CD4-positive, alpha-beta T cell treated with Interleukin-6 at 100 ng/mL for 8 hours (primary cell): ENCODE measurements at regions not wholly inside any gene's neighbourhood (a gene's known extent, or its start where the extent isn't known, plus 50 kb on each side); places are given as distances from the start of the nearest gene placed in this dataset.

ENCODE experiments used
- DNase-seq: peaks from one replicate; pipeline ENCODE4 v3.0.0-alpha.2; 2020; ENCODE audit warnings: mixed read lengths, low spot score

- no peak for DNase-seq
Measured at GRCh38 chr10:1874533-1874932, 137.2 kb upstream of the ADARB2 start.

GRCh38 chr10:1873661-1874315 lies 136.5 kb upstream of the ADARB2 start:
- no peak for DNase-seq

- DNase-seq: no peak
Measured at GRCh38 chr10:1872151-1872726, 134.9 kb upstream of the ADARB2 start.

DNA sequence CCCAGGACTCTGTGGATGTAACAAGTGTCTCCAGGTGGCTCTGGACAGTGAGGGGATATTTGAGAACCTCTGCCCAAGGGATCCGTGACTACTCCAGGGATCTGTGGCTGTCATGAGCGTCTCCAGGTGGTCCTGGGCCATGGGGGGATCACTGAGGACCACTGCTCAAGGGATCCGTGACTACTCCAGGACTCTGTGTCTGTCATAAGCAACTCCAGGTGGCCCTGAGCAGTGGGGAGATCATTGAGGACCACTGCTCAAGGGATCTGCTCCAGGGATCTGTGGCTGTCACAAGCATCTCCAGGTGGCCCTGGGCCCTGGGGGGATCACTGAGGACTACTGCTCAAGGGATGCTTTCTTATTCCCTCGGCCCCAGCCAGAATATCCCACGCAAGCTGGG lies 133.2 kb upstream of the ADARB2 start:
- no peak for DNase-seq

DNA sequence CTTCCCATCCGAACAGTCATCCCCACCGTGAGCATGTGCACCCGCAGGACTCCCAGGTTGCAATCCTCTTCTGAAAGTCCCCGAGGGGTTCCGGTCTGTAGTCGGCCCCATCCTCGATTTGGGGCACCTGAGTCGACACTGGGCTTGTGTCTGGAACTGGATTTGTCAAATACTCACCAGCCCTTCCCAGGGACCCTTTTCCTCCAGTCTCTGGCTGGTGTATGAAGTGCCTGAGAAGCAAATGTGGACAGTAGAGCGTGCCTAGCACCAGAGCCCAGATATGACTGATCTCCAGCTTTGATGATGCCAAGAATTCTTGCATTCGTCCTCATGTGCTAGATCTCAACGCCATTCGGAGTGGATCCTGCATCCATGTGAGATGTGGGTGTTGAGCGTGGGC lies 132.5 kb upstream of the ADARB2 start:
- DNase-seq: no peak

- no peak for DNase-seq
Measured at GRCh38 chr10:1860351-1860750, 123.0 kb upstream of the ADARB2 start.

DNA sequence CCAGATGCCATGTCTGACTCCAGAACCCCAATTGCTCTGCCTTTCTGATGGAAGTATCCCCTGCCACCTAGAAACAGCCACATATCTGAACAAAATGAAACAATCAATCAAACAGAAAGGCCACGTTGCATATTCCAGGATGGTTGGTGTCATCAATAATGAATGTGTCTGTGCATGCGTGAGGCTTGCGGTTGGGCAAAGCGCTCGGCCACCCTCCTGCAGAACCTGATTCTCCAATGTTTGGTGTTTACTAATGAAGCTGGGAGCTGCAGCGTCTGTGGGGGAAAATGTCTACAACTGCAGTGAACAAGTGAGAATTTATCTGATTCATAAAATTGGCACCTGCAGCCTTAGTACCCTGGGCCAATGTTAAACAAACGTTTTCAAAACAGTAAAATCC lies 121.2 kb upstream of the ADARB2 start:
- no peak for DNase-seq

DNA sequence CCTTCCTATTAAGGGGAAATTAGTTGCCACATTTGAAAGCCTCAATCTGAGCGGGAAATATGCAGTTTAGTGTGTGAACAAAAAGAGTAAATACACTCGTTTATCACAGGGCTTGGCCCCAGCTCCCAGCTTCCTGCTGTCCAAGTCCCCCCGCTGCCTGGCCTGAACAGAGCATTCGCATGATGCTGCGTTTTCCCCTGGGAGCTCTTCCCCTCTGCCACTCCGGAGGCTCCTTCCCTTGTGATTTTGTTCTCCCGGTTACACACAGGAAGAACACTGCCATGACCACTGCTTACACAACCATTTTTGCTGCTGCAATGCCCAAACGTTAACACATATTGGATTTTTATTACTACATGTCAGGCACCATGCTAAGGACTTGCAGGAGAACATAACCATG lies 120.7 kb upstream of the ADARB2 start:
- DNase-seq: no peak

DNA sequence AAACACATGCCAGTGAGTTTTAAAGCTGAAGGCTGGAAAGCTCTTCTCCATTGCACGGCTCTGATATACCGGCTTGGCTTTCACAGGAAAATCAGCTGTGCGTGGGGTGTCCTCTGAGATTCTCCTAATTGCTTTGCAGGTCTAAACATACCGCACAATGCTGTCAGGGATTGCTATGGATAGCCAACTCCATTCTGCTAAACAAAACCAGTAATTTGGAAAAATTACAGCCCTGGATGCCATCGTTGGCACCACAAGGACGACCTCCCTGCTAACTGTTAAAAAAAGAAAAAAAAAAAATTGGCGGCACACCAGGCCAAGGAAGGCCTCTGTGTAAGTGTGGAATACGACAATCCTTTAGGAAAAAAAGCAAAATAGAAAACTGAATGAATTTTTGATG lies 118.6 kb upstream of the ADARB2 start:
- DNase-seq: no peak

GRCh38 chr10:1854271-1854670 lies 116.9 kb upstream of the ADARB2 start:
- no peak for DNase-seq

GRCh38 chr10:1853801-1854200 lies 116.5 kb upstream of the ADARB2 start:
- DNase-seq: no peak

DNA sequence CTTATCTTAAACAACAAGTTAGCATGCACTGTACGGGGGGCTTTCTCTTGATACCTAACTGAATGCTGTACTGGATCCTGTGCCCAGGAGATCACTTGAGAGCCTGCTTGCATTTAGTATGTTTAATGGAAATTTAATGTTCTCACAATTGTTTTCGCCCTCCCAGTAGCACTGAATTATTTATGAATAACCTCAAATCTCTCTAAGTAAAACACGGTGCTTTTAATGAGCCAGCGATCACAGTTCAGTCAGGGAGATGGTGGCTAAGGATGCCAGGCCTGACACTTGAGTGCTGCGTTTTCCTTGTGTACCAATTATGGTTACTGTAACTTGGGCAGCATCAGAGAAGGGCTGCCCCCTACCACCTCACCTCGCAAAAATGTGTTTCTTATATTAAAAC lies 115.5 kb upstream of the ADARB2 start:
- DNase-seq: no peak

DNA sequence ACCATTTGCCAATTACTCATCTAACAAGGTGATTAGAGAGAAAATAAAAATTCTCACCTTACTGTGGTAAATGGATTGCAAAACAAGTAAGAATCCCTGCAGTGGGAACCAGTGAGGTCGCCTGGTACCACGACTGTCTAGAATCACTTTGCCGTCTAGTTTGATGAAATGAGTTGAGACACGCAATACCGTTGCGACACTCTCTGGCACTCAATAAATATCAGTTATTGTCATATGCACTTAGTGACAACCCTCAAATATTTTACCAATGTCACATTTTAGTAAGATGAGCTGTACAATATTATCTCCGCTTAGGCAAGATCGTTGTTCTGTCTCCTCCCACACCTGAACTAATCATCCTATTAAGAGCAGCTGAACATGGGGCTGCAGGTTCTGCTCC lies 114.4 kb upstream of the ADARB2 start:
- DNase-seq: no peak

DNA sequence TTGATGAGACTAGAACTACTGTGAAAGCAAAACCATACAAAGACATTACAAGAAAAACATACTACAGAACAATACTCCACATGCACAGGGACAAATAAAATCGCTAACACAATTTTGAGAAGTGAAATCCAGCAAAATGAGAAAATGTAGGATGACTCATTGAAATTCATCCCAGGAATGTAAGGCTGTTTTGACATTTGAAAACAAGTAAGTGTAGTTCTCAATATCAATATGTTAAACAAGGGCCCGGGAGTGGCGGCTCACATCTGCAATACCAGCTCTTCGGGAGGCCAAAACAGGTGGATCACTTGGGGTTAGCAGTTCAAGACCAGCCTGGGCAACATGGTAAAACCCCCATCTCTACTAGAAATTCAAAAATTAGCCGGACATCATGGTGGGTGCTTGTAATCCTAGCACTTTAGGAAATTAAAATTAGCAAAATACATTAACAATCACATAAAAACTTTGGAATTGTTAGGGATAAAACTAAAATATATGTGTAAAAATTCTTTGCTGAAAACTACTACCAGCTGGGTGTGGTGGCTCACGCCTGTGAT lies 113.7 kb upstream of the ADARB2 start:
- no peak for DNase-seq

GRCh38 chr10:1847361-1847760 lies 110.0 kb upstream of the ADARB2 start:
- DNase-seq: no peak

GRCh38 chr10:1846032-1846431 lies 108.7 kb upstream of the ADARB2 start:
- no peak for DNase-seq

GRCh38 chr10:1841759-1842158 lies 104.4 kb upstream of the ADARB2 start:
- no peak for DNase-seq

DNA sequence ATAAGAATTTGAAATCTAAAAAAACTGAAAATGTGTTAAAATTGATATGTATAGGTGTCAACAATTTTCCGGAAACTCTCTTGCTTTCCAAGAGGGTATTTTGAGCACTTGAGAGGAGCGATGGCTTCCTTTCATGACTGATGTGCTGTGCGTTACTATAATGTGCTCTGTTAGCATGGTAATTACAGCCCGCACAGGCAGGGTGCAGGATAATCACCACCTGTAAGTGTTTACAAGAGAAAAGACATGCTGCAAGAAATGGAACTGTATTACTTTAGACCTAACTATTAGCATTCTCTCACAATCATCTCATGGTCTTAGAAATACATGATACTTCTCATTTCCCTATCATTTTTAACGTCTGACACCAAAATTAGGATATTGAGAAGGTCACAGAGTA lies 92.4 kb upstream of the ADARB2 start:
- DNase-seq: no peak

GRCh38 chr10:1824928-1825327 lies 87.6 kb upstream of the ADARB2 start:
- DNase-seq: no peak

GRCh38 chr10:1814556-1814955 lies 77.2 kb upstream of the ADARB2 start:
- no peak for DNase-seq

GRCh38 chr10:1809139-1809741 lies 71.9 kb upstream of the ADARB2 start:
- no peak for DNase-seq

DNA sequence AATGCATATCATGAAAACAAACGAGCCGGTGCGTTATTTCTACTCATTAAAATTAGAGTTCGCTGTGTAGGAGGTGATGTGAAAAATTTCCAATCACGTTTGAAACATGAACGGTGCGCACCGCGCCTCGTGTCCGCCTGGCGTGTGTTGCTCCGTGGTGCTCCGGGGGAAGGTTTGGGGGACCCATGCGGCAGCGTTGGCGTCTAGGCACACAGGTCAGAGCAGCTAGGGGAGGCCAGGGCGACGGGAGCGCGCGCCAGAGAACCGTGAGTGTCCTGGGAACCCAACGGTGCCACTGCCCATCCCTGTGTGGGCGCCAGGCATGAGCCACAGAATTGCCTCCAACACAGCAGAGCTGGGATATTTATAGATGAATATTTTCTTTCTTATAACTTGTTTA lies 70.6 kb upstream of the ADARB2 start:
- no peak for DNase-seq

GRCh38 chr10:1807196-1807595 lies 69.9 kb upstream of the ADARB2 start:
- DNase-seq: no peak

DNA sequence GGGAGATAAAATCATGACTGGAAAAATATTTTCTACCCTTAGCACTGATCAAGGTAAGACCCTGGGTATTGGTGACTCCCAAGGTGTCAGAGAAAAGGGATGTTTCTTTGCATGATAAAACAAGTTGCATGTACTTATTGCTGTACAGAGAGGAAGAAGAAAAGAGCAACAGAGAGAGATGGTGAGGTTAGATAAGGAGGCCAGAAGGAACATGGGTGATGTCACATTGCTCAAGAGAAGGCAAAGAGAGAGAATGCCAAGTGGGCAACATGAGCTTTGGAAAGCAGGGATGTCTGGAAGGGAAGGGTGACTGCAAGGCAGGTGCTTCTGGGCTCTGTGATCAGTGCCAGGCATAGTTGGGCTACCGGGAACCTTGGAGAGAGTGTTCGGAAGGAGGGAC lies 65.1 kb upstream of the ADARB2 start:
- DNase-seq: no peak
